Panc1 (cell line): ENCODE measurements at regions not wholly inside any gene's neighbourhood (a gene's known extent, or its start where the extent isn't known, plus 50 kb on each side); places are given as distances from the start of the nearest gene placed in this dataset.

Experiments used
- POLR2AphosphoS5 ChIP-seq: IDR thresholded peaks from 2 replicates; pipeline ENCODE4 v1.6.1; 2012; ENCODE audit warnings: mild to moderate bottlenecking, low read depth, low read length, moderate library complexity
- SIN3A ChIP-seq: IDR thresholded peaks from 2 replicates; pipeline ENCODE4 v1.6.1; 2012; ENCODE audit warnings: low read depth, mild to moderate bottlenecking, low read length, moderate library complexity, borderline replicate concordance; ENCODE audit not compliant: insufficient read depth
- TCF7L2 ChIP-seq: IDR thresholded peaks from 2 replicates; pipeline ENCODE4 v1.6.1; 2011; ENCODE audit warnings: mild to moderate bottlenecking, low read depth, low read length, inconsistent platforms
- TF ChIP-seq, protein P1 (sequence below): fragments of 450-650 bp; IDR thresholded peaks from 2 replicates; pipeline ENCODE4 v1.5.1; 2017; ENCODE audit warnings: mild to moderate bottlenecking
- TF ChIP-seq, protein P2 (sequence below), 2 experiments: IDR thresholded peaks; 2 replicates each; pipeline ENCODE4 v1.6.1; 2011 to 2012; ENCODE audit warnings: low read depth in 2 of 2, control low read depth in 1 of 2, low read length in 1 of 2, mild to moderate bottlenecking in 1 of 2, moderate library complexity in 1 of 2; ENCODE audit not compliant: insufficient read depth in 1 of 2

DNA sequence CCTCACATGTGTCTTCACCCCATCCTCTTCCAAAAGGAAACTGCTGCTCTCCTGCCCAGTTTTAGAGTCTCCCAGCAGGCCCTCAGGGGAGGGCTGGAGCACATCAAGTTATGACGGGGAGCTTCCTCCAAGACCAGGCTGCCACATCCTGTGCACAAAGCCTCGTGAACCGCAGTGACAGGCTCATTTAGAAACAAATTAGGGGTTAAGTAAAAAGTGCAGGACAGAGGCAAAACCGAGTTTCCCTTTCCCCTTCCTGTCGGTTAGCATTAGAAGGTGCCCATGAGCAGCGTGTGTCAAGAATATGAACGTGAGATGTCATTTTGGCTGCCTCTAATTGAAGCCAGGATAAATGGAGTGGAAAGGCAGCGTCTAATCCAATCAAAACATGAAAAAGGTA lies 199.7 kb downstream of the ARRDC4 start:
- TF ChIP-seq, protein P1, sequence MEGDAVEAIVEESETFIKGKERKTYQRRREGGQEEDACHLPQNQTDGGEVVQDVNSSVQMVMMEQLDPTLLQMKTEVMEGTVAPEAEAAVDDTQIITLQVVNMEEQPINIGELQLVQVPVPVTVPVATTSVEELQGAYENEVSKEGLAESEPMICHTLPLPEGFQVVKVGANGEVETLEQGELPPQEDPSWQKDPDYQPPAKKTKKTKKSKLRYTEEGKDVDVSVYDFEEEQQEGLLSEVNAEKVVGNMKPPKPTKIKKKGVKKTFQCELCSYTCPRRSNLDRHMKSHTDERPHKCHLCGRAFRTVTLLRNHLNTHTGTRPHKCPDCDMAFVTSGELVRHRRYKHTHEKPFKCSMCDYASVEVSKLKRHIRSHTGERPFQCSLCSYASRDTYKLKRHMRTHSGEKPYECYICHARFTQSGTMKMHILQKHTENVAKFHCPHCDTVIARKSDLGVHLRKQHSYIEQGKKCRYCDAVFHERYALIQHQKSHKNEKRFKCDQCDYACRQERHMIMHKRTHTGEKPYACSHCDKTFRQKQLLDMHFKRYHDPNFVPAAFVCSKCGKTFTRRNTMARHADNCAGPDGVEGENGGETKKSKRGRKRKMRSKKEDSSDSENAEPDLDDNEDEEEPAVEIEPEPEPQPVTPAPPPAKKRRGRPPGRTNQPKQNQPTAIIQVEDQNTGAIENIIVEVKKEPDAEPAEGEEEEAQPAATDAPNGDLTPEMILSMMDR, result no peak
- TF ChIP-seq POLR2AphosphoS5 (no peak), TCF7L2 (no peak), SIN3A (no peak)
- TF ChIP-seq, protein P2, sequence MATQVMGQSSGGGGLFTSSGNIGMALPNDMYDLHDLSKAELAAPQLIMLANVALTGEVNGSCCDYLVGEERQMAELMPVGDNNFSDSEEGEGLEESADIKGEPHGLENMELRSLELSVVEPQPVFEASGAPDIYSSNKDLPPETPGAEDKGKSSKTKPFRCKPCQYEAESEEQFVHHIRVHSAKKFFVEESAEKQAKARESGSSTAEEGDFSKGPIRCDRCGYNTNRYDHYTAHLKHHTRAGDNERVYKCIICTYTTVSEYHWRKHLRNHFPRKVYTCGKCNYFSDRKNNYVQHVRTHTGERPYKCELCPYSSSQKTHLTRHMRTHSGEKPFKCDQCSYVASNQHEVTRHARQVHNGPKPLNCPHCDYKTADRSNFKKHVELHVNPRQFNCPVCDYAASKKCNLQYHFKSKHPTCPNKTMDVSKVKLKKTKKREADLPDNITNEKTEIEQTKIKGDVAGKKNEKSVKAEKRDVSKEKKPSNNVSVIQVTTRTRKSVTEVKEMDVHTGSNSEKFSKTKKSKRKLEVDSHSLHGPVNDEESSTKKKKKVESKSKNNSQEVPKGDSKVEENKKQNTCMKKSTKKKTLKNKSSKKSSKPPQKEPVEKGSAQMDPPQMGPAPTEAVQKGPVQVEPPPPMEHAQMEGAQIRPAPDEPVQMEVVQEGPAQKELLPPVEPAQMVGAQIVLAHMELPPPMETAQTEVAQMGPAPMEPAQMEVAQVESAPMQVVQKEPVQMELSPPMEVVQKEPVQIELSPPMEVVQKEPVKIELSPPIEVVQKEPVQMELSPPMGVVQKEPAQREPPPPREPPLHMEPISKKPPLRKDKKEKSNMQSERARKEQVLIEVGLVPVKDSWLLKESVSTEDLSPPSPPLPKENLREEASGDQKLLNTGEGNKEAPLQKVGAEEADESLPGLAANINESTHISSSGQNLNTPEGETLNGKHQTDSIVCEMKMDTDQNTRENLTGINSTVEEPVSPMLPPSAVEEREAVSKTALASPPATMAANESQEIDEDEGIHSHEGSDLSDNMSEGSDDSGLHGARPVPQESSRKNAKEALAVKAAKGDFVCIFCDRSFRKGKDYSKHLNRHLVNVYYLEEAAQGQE (IDR thresholded peaks at IDR 0.05; ENCODE audit: insufficient read depth in 1 of 2, low read depth in 2 of 2, low read length in 1 of 2), result no peak
